GM23338 (cell line): ENCODE measurements at regions not wholly inside any gene's neighbourhood (a gene's known extent, or its start where the extent isn't known, plus 50 kb on each side); places are given as distances from the start of the nearest gene placed in this dataset.

Source experiments
- ATAC-seq: fragments of 200-7000 bp; cut with Tn5 transposase; 3 replicates; pipeline ENCODE4 v1.9.1; 2020
- DNase-seq: peaks from one replicate; pipeline ENCODE4 v3.0.0-alpha.2; 2015; ENCODE audit warnings: low spot score
- H2AFZ ChIP-seq: fragments of 200-600 bp; sonication (generic); 2 replicates; pipeline ENCODE4 v1.8.0; 2016; ENCODE audit warnings: antibody characterized with exemption, mild to moderate bottlenecking, moderate library complexity
- H3F3A ChIP-seq: fragments of 200-600 bp; sonication (generic); replicated peaks from 2 replicates; pipeline ENCODE4 v1.8.0; 2017; ENCODE audit warnings: antibody characterized with exemption, mixed run types, low read depth
- H3K27ac ChIP-seq: fragments of 200-600 bp; sonication (generic); 2 replicates; pipeline ENCODE4 v1.6.1; 2016; ENCODE audit warnings: low read depth
- H3K27me3 ChIP-seq: fragments of 200-600 bp; sonication (generic); 2 replicates; pipeline ENCODE4 v1.8.0; 2016; ENCODE audit warnings: mild to moderate bottlenecking, mixed run types, moderate library complexity; ENCODE audit not compliant: insufficient read depth
- H3K36me3 ChIP-seq: fragments of 200-600 bp; sonication (generic); 2 replicates; pipeline ENCODE4 v1.8.0; 2016; ENCODE audit warnings: mild to moderate bottlenecking; ENCODE audit not compliant: insufficient read depth
- H3K4me1 ChIP-seq: fragments of 200-600 bp; sonication (generic); 2 replicates; pipeline ENCODE4 v1.8.0; 2016; ENCODE audit warnings: mild to moderate bottlenecking, moderate library complexity; ENCODE audit not compliant: insufficient read depth
- H3K4me2 ChIP-seq: fragments of 200-600 bp; sonication (generic); 2 replicates; pipeline ENCODE4 v1.7.1; 2017; ENCODE audit warnings: mixed run types
- H3K4me3 ChIP-seq: fragments of 200-600 bp; sonication (generic); 2 replicates; pipeline ENCODE4 v1.6.1; 2016; ENCODE audit warnings: mixed run types
- H3K79me2 ChIP-seq: fragments of 200-600 bp; sonication (generic); replicated peaks from 2 replicates; pipeline ENCODE4 v1.8.0; 2017; ENCODE audit warnings: mild to moderate bottlenecking; ENCODE audit not compliant: insufficient read depth
- H3K9me2 ChIP-seq: fragments of 200-600 bp; sonication (generic); 2 replicates; pipeline ENCODE4 v1.8.0; 2017; ENCODE audit not compliant: insufficient read depth
- H4K20me1 ChIP-seq: fragments of 200-600 bp; sonication (generic); replicated peaks from 2 replicates; pipeline ENCODE4 v1.8.0; 2017; ENCODE audit warnings: mild to moderate bottlenecking; ENCODE audit not compliant: insufficient read depth
- H3K27ac Mint-ChIP-seq: 2 replicates; pipeline ENCODE4 v1.8.0; 2020; ENCODE audit warnings: inconsistent platforms, mild to moderate bottlenecking, moderate library complexity, mixed read lengths
- H3K27me3 Mint-ChIP-seq: 3 replicates; pipeline ENCODE4 v1.8.0; 2022; ENCODE audit warnings: low read depth, mild to moderate bottlenecking, moderate library complexity, mixed read lengths, inconsistent platforms; ENCODE audit not compliant: insufficient read depth, poor library complexity
- H3K36me3 Mint-ChIP-seq: 3 replicates; pipeline ENCODE4 v1.8.0; 2021; ENCODE audit warnings: low read depth, mild to moderate bottlenecking, inconsistent platforms, moderate library complexity, mixed read lengths
- H3K4me1 Mint-ChIP-seq: 3 replicates; pipeline ENCODE4 v1.8.0; 2020; ENCODE audit warnings: mild to moderate bottlenecking, inconsistent platforms, mixed read lengths
- H3K4me3 Mint-ChIP-seq: 3 replicates; pipeline ENCODE4 v1.8.0; 2021; ENCODE audit warnings: moderate library complexity, mild to moderate bottlenecking, inconsistent platforms, mixed read lengths
- H3K9me3 Mint-ChIP-seq: 3 replicates; pipeline ENCODE4 v1.8.0; 2020; ENCODE audit warnings: moderate library complexity, mild to moderate bottlenecking, inconsistent platforms, mixed read lengths
- CREB1 ChIP-seq: fragments of 250-450 bp; sonication (Bioruptor Pico); IDR thresholded peaks from 2 replicates; pipeline ENCODE4 v1.5.0; 2020; ENCODE audit warnings: low read depth, mild to moderate bottlenecking, moderate library complexity
- CTCF ChIP-seq, 2 experiments: fragments of 200-600 bp in 1 of 2; sonication (generic) in 1 of 2; conservative IDR thresholded peaks; 2 replicates each; pipeline versions ENCODE4 v1.5.1 to v1.6.1; 2016 to 2017; ENCODE audit warnings: antibody characterized with exemption in 2 of 2, low read depth in 2 of 2, mild to moderate bottlenecking in 2 of 2, moderate library complexity in 1 of 2
- EZH2 ChIP-seq: fragments of 200-600 bp; sonication (generic); IDR thresholded peaks from one replicate; pipeline ENCODE4 v1.8.0; 2017; ENCODE audit warnings: antibody characterized with exemption, mild to moderate bottlenecking, low read depth; ENCODE audit not compliant: unreplicated experiment
- EZH2phosphoT487 ChIP-seq: fragments of 200-600 bp; sonication (generic); IDR thresholded peaks from one replicate; pipeline ENCODE4 v1.8.1; 2018; ENCODE audit warnings: antibody characterized with exemption; ENCODE audit not compliant: unreplicated experiment
- JUNB ChIP-seq: IDR thresholded peaks from one replicate; pipeline ENCODE4 v1.6.1; 2016; ENCODE audit warnings: antibody characterized with exemption; ENCODE audit not compliant: unreplicated experiment
- NANOG ChIP-seq: IDR thresholded peaks from 2 replicates; pipeline ENCODE4 v1.6.1; 2016; ENCODE audit warnings: antibody characterized with exemption, borderline replicate concordance
- POLR2AphosphoS5 ChIP-seq: IDR thresholded peaks from 2 replicates; pipeline ENCODE4 v1.6.1; 2016; ENCODE audit warnings: antibody characterized with exemption, low read depth
- REST ChIP-seq: IDR thresholded peaks from one replicate; pipeline ENCODE4 v1.6.1; 2018; ENCODE audit warnings: antibody characterized with exemption; ENCODE audit not compliant: unreplicated experiment
- STAT1 ChIP-seq: IDR thresholded peaks from one replicate; pipeline ENCODE4 v1.6.1; 2016; ENCODE audit warnings: antibody characterized with exemption; ENCODE audit not compliant: unreplicated experiment
- ZNF114 ChIP-seq: fragments of 250-450 bp; sonication (Bioruptor Pico); IDR thresholded peaks from 2 replicates; pipeline ENCODE4 v1.5.0; 2020; ENCODE audit warnings: mild to moderate bottlenecking, moderate library complexity
- ZNF331 ChIP-seq: fragments of 250-450 bp; sonication (Bioruptor Pico); IDR thresholded peaks from 2 replicates; pipeline ENCODE4 v1.5.0; 2020; ENCODE audit warnings: low read depth, mild to moderate bottlenecking, moderate library complexity
- ZNF462 ChIP-seq: fragments of 250-450 bp; sonication (Bioruptor Pico); IDR thresholded peaks from 2 replicates; pipeline ENCODE4 v1.5.0; 2020; ENCODE audit warnings: mild to moderate bottlenecking, moderate library complexity

- Histone ChIP-seq H3K79me2 (no peaks in the 10 kb centered on the region), H3F3A (no peaks in the 10 kb centered on the region), H3K4me2 (no peak overlapping the region), H3K4me3 (no peak overlapping the region), H3K36me3 (no peaks in the 10 kb centered on the region), H3K27me3 (no peaks in the 10 kb centered on the region), H2AFZ (no peak overlapping the region), H3K4me1 (no peaks in the 10 kb centered on the region), H3K27ac (no peak overlapping the region), H4K20me1 (no peaks in the 10 kb centered on the region), H3K9me2 (0 out of 2 replicates have a peak, but pooled peaks cover 3% of the 10 kb centered on the region)
- no peak for TF ChIP-seq EZH2
- TF ChIP-seq NANOG: no peak
- no peak for TF ChIP-seq POLR2AphosphoS5
- no peak for TF ChIP-seq CREB1
- no peak for TF ChIP-seq EZH2phosphoT487
- TF ChIP-seq REST: no peak
- TF ChIP-seq JUNB: no peak
- no peak for TF ChIP-seq STAT1
- TF ChIP-seq ZNF462 (CRISPR knock-in tag): no peak
- no peak for TF ChIP-seq ZNF331 (CRISPR knock-in tag)
- TF ChIP-seq ZNF114 (CRISPR knock-in tag): no peak
- no peak for TF ChIP-seq CTCF (conservative IDR thresholded peaks at IDR 0.05; ENCODE audit: low read depth in 2 of 2)
- ATAC-seq (no peak), DNase-seq (peak; percentile 28)
- Mint-ChIP-seq H3K27ac (no peak overlapping the region; the same call in 1 of the 2 replicates), H3K36me3 (peaks cover 7% of the 10 kb centered on the region; the same call in 1 of the 3 replicates), H3K4me1 (peaks cover 7% of the 10 kb centered on the region; the same call in 2 of the 3 replicates), H3K4me3 (no peak overlapping the region), H3K9me3 (no peaks in the 10 kb centered on the region; the same call in 2 of the 3 replicates), H3K27me3 (peaks cover 2% of the 10 kb centered on the region)
Measured at GRCh38 chr15:62665449-62665848, 377.1 kb upstream of the TPM1 start.
